OCI-LY7 (cell line): ENCODE measurements at regions not wholly inside any gene's neighbourhood (a gene's known extent, or its start where the extent isn't known, plus 50 kb on each side); places are given as distances from the start of the nearest gene placed in this dataset.

Source experiments
- BruUV-seq: library from RNA; stranded (reverse); fragments of 400-500 nt; replicated peaks from 2 replicates; lab custom pipeline; 2021; lab: Mats Ljungman, UMichigan
- CTCF ChIA-PET: fragments of 300-600 bp; sonication (Branson Sonifier 250); formaldehyde crosslinking; loops from one replicate; lab custom pipeline; 2022; ENCODE audit warnings: antibody characterized with exemption; ENCODE audit not compliant: unreplicated experiment; lab: Charles Lee
- POLR2A ChIA-PET: fragments of 300-600 bp; sonication (Branson Sonifier 250); formaldehyde crosslinking; loops from one replicate; lab custom pipeline; 2022; ENCODE audit warnings: antibody characterized with exemption; lab: Charles Lee
- DNase-seq: peaks from one replicate; pipeline ENCODE4 v3.0.0-alpha.2; 2015; ENCODE audit warnings: low spot score
- H2AFZ ChIP-seq: fragments of 200-600 bp; sonication (generic), shearing (Covaris generic); 2 replicates; pipeline ENCODE4 v1.6.1; 2014; ENCODE audit warnings: mild to moderate bottlenecking, antibody characterized with exemption, low read length, moderate library complexity
- H3K27ac ChIP-seq: fragments of 200-600 bp; sonication (generic); 2 replicates; pipeline ENCODE4 v1.5.1; 2014; ENCODE audit warnings: mixed run types, low read depth, mild to moderate bottlenecking, moderate library complexity, low read length, inconsistent platforms; ENCODE audit not compliant: poor library complexity, severe bottlenecking
- H3K36me3 ChIP-seq: fragments of 200-600 bp; sonication (generic); 2 replicates; pipeline ENCODE4 v1.6.1; 2014; ENCODE audit warnings: mild to moderate bottlenecking, antibody characterized with exemption, low read length, moderate library complexity, mixed read lengths; ENCODE audit not compliant: insufficient read depth
- H3K4me1 ChIP-seq: fragments of 200-600 bp; sonication (generic); 2 replicates; pipeline ENCODE4 v1.5.1; 2014; ENCODE audit warnings: mild to moderate bottlenecking, low read length; ENCODE audit not compliant: insufficient read depth, poor library complexity, severe bottlenecking
- H3K4me2 ChIP-seq: fragments of 200-600 bp; sonication (generic); 2 replicates; pipeline ENCODE4 v1.6.1; 2014; ENCODE audit warnings: mild to moderate bottlenecking, low read length
- H3K4me3 ChIP-seq: fragments of 200-600 bp; sonication (generic); 2 replicates; pipeline ENCODE4 v1.5.1; 2014; ENCODE audit warnings: mild to moderate bottlenecking, low read depth, low read length; ENCODE audit not compliant: poor library complexity, severe bottlenecking
- H3K79me2 ChIP-seq: fragments of 200-600 bp; sonication (generic); 2 replicates; pipeline ENCODE4 v1.6.1; 2016; ENCODE audit warnings: low read depth, mild to moderate bottlenecking, low read length, moderate library complexity, mixed read lengths; ENCODE audit not compliant: insufficient read depth
- H3K9me2 ChIP-seq: fragments of 200-600 bp; sonication (generic); 2 replicates; pipeline ENCODE4 v1.6.1; 2016; ENCODE audit warnings: mild to moderate bottlenecking, low read length, mixed read lengths; ENCODE audit not compliant: insufficient read depth
- H3K9me3 ChIP-seq: fragments of 200-600 bp; sonication (generic); 2 replicates; pipeline ENCODE4 v1.6.1; 2014; ENCODE audit warnings: mild to moderate bottlenecking, mixed run types, low read length, mixed read lengths
- H4K20me1 ChIP-seq: fragments of 200-600 bp; sonication (generic); 2 replicates; pipeline ENCODE4 v1.6.1; 2014; ENCODE audit warnings: mild to moderate bottlenecking, antibody characterized with exemption, low read length, moderate library complexity, mixed read lengths; ENCODE audit not compliant: insufficient read depth
- CTCF ChIP-seq: fragments of 200-600 bp; sonication (generic); conservative IDR thresholded peaks from 2 replicates; pipeline ENCODE4 v1.5.1; 2014; ENCODE audit warnings: mild to moderate bottlenecking, antibody characterized with exemption, low read length, moderate library complexity, mixed read lengths
- EZH2phosphoT487 ChIP-seq: fragments of 200-600 bp; sonication (generic); IDR thresholded peaks from 2 replicates; pipeline ENCODE4 v1.6.1; 2018; ENCODE audit warnings: low read depth, borderline replicate concordance, mild to moderate bottlenecking, mixed run types, antibody characterized with exemption, low read length, moderate library complexity, mixed read lengths
- intact Hi-C: fragments of 100-400 bp; cut with micrococcal nuclease; formaldehyde crosslinking; loops from one replicate; pipeline ENCODE4 v1.10.0; 2022; ENCODE audit not compliant: unreplicated experiment

GRCh38 chr5:135238622-135239452 lies 160.2 kb downstream of the MACROH2A1 start:
- Histone ChIP-seq H3K79me2 (no peaks in the 10 kb centered on the region), H3K36me3 (no peaks in the 10 kb centered on the region), H3K4me2 (no peak overlapping the region), H2AFZ (no peak overlapping the region), H4K20me1 (no peaks in the 10 kb centered on the region), H3K27ac (no peak overlapping the region), H3K4me3 (no peak overlapping the region), H3K9me2 (no peaks in the 10 kb centered on the region), H3K4me1 (no peaks in the 10 kb centered on the region), H3K9me3 (no peaks in the 10 kb centered on the region)
- BruUV-seq = no TSS peak
- no peak for DNase-seq
- ChIA-PET POLR2A (no interaction called here), CTCF (no interaction called here)
- TF ChIP-seq EZH2phosphoT487 = no peak
- TF ChIP-seq CTCF = no peak
- intact Hi-C loops = no loop called here

- DNase-seq = no peak
Measured at GRCh38 chr5:135237748-135238103, 161.3 kb downstream of the MACROH2A1 start.

More at GRCh38 chr5:135237748-135238103, 161.3 kb downstream of the MACROH2A1 start:
- ChIA-PET CTCF (no interaction called here), POLR2A (no interaction called here)
- intact Hi-C loops = no loop called here
- H3K27ac ChIP-seq = no peak overlapping the region
- H3K9me2 ChIP-seq = no peaks in the 10 kb centered on the region
- no peak overlapping the region for H3K4me2 ChIP-seq
- no peak overlapping the region for H2AFZ ChIP-seq
- no TSS peak for BruUV-seq
- H3K4me1 ChIP-seq = no peaks in the 10 kb centered on the region
- H4K20me1 ChIP-seq = no peaks in the 10 kb centered on the region
- no peaks in the 10 kb centered on the region for H3K79me2 ChIP-seq
- H3K9me3 ChIP-seq = no peaks in the 10 kb centered on the region
- TF ChIP-seq EZH2phosphoT487 (no peak), CTCF (no peak)
- H3K4me3 ChIP-seq = no peak overlapping the region
- H3K36me3 ChIP-seq = no peaks in the 10 kb centered on the region
